ENCODE measurements at regions not wholly inside any gene's neighbourhood (a gene's known extent, or its start where the extent isn't known, plus 50 kb on each side); places are given as distances from the start of the nearest gene placed in this dataset.

GRCh38 chr5:39658866-39659265 is 234.1 kb upstream of the DAB2 start:
- TF ChIP-seq CTCF (IDR thresholded peaks at IDR 0.05; ENCODE audit: low read length), result no peak
- no peak for TF ChIP-seq EZH2 (IDR thresholded peaks at IDR 0.05; ENCODE audit: borderline replicate concordance, low read length)
